HG03354 (cell line): ENCODE measurements at regions not wholly inside any gene's neighbourhood (a gene's known extent, or its start where the extent isn't known, plus 50 kb on each side); places are given as distances from the start of the nearest gene placed in this dataset.
"Not testable (repeated sequence)": the region's sequence is repeated elsewhere in the genome, so short reads cannot be mapped to it uniquely, and the experiment has no call there.

ENCODE experiments used
- ATAC-seq: cut with Tn5 transposase; IDR thresholded peaks from one replicate; pipeline ENCODE4 v1.9.1; 2021; ENCODE audit warnings: mild to moderate bottlenecking; ENCODE audit not compliant: unreplicated experiment, poor library complexity, severe bottlenecking

- no peak for ATAC-seq
Measured at GRCh38 chr7:13021566-13022300, 334.3 kb downstream of the ARL4A start.

- ATAC-seq, result no peak
Measured at GRCh38 chr7:13024121-13024674, 336.8 kb downstream of the ARL4A start.

DNA sequence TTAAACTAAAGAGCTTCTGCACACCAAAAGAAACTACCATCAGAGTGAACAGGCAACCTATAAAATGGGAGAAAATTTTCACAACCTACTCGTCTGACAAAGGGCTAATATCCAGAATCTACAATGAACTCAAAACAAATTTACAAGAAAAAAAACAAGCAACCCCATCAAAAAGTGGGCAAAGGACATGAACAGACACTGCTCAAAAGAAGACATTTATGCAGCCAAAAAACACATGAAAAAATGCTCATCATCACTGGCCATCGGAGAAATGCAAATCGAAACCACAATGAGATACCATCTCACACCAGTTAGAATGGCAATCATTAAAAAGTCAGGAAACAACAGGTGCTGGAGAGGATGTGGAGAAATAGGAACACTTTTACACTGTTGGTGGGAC, 337.6 kb downstream of the ARL4A start:
- not testable (repeated sequence) for ATAC-seq

DNA sequence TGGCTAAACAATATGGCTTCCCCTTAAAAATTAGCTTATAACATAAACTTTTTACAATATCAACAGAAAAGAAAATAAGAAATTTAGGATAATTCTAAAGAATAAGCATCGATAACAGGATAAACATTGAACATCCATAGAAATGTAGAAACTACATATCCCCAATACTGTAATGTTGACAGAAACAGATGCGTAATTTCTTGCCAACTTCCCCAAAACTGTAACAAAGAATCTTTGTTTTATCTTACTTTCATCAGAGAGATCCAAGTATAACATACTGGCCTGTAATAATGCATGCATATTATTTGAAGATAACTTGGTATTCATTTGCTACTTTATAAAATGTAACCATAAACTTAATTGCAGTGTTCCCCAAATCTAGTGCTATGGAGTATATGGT, 339.9 kb downstream of the ARL4A start:
- no peak for ATAC-seq

GRCh38 chr7:13028036-13028824, 340.8 kb downstream of the ARL4A start:
- no peak for ATAC-seq

GRCh38 chr7:13028825-13029099, 341.3 kb downstream of the ARL4A start:
- ATAC-seq, result no peak

GRCh38 chr7:13031468-13031867, 344.0 kb downstream of the ARL4A start:
- ATAC-seq, result no peak

DNA sequence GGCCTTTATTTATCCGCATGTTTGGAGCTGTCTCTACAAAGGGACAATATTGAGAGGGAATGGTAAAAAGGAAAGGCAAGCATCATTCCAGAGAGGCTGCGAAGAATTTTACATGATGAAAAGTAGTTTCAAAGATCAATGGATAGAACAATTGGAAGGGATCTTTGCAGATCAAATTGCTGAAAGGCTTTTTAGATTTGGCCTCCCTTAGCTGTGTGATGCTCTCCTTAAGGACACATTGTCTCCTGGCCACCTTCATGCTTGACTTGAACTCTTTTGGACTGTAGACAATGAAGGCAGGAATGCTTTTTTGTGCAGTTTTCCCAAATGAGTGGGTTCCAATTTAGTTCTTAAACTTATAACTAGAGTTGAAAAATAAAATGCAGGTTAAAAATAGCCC, 344.7 kb downstream of the ARL4A start:
- ATAC-seq, result no peak

DNA sequence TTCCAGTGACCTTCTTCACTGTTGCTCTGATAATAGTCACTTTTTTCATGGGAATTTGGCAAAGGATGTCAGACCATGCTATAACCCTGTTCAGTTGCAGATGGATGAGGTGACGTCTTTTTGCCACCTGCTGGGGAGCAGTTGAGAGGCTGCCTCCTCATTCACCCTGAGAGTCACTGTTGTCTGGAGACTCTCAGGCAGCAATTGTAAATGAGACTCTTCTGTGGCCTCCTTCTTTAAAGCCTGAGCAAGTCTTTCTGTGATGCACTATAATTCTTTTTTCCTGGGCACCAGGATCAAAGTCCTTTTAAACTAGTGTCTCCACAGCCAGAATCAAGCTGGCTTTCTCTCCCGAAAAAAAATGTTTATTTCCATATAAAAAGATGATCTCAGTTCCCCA, 345.1 kb downstream of the ARL4A start:
- no peak for ATAC-seq

GRCh38 chr7:13034693-13035092, 347.3 kb downstream of the ARL4A start:
- ATAC-seq, result no peak

- ATAC-seq, result no peak
Measured at GRCh38 chr7:13035233-13035632, 347.8 kb downstream of the ARL4A start.

- no peak for ATAC-seq
Measured at GRCh38 chr7:13036256-13036780, 348.9 kb downstream of the ARL4A start.

GRCh38 chr7:13037216-13037615, 349.8 kb downstream of the ARL4A start:
- no peak for ATAC-seq

DNA sequence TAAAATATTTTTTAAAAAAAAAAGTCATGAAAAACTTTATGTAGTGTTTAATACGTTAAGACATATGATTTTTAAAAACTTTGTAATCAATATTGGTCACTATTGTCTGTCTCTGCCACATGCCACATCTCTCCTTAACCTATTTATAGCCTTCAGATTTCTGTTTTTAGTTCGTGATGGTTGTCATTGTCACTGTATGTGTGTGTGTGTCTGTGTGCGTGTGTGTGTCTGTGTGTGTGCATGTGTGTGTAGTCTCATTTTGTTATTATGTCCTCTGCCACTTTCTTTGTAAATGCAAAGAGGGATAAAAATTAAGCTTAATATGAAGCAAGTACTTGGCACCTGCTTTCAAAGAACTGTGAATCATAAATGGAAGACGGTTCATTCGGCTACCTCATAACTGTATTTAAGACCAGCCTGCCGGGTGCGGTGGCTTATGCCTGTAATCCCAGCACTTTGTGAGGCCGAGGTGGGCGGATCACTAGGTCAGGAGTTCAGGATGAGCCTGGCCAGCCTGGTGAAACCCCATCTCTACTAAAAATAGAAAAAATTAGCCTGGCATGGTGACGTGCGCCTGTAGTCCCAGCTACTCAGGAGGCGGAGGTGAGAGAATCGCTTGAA, 354.0 kb downstream of the ARL4A start:
- ATAC-seq, result no peak

- no peak for ATAC-seq
Measured at GRCh38 chr7:13042605-13043236, 355.3 kb downstream of the ARL4A start.

DNA sequence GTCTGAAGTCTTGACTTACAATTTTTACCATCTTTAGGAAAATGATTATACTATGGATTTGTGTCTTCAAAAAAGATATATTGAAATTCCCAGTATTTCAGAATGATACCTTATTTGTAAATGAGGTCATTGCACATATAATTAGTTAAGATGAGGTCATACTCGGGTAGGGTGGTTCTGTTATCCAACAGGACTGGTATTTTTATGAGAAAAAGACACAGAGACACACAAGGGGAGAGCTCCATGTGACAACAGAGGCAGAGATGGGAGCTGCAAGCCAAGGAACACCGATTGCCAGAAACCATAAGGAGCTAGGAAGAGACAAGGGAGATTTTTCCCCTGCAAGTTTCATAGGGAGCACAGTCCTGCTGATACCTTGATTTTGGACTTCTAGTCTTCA, 356.9 kb downstream of the ARL4A start:
- no peak for ATAC-seq

DNA sequence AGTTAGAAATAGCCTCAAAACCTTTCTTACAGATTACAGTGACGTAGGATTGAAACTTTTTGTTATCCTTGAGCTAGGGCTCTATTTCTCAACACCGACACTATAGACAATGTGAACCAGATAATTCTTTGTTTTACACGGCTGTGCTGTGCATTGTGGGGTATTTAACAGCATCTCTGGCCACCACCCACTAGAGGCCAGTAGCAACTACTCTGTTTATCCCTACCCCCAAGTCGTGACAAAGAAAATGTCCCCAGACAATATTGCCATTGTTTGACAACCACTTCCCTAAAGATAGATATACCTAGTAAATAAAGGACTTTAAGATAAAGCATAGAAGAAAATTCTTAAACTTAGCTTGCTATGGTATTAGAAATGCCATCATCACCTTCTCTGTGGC, 359.6 kb downstream of the ARL4A start:
- ATAC-seq, result peak; percentile 71

DNA sequence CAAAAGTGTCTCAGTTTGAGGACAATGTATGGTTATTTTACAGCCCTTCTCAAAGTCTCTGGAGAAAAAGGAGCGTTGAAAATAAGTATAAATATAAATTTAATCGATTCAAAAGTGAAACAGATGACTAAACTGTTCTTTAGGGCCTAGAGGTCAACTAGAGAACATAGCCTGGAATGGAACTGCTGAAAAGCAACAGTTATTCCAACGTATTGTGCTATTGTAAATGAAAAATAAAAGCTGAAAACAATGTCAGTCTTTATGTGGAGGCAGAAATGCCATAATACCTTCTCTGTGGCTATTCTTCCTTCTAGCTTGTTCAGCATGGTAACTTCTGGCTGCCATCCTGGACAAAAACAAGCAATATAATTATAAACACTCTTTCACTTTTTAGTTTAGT, 362.5 kb downstream of the ARL4A start:
- ATAC-seq, result no peak

GRCh38 chr7:13050703-13051102, 363.3 kb downstream of the ARL4A start:
- ATAC-seq, result no peak

- ATAC-seq, result no peak
Measured at GRCh38 chr7:13055732-13056368, 368.4 kb downstream of the ARL4A start.
